ENCODE measurements at regions not wholly inside any gene's neighbourhood (a gene's known extent, or its start where the extent isn't known, plus 50 kb on each side); places are given as distances from the start of the nearest gene placed in this dataset.

- DNase-seq (ENCODE audit: low read depth) = no peak
Observed at GRCh38 chr13:67821606-67822005, 591.5 kb upstream of the PCDH9 start.

GRCh38 chr13:67806796-67807195 lies 576.7 kb upstream of the PCDH9 start:
- no peak for DNase-seq (ENCODE audit: low read depth)

- no peak for DNase-seq (ENCODE audit: low read depth)
Observed at GRCh38 chr13:67803118-67803517, 573.0 kb upstream of the PCDH9 start.

GRCh38 chr13:67792151-67792676 lies 562.1 kb upstream of the PCDH9 start:
- DNase-seq (ENCODE audit: low read depth) = no peak

- DNase-seq (ENCODE audit: low read depth) = no peak
Observed at GRCh38 chr13:67791047-67791446, 560.9 kb upstream of the PCDH9 start.

GRCh38 chr13:67776151-67776550 lies 546.0 kb upstream of the PCDH9 start:
- DNase-seq (ENCODE audit: low read depth) = no peak

- no peak for DNase-seq (ENCODE audit: low read depth)
Observed at GRCh38 chr13:67775359-67775758, 545.2 kb upstream of the PCDH9 start.

GRCh38 chr13:67772807-67773453 lies 542.8 kb upstream of the PCDH9 start:
- no peak for DNase-seq (ENCODE audit: low read depth)

GRCh38 chr13:67771106-67771505 lies 541.0 kb upstream of the PCDH9 start:
- no peak for DNase-seq (ENCODE audit: low read depth)

GRCh38 chr13:67769987-67770341 lies 539.8 kb upstream of the PCDH9 start:
- DNase-seq (ENCODE audit: low read depth) = no peak

- no peak for DNase-seq (ENCODE audit: low read depth)
Observed at GRCh38 chr13:67769063-67769986, 539.2 kb upstream of the PCDH9 start.

GRCh38 chr13:67763984-67764383 lies 533.8 kb upstream of the PCDH9 start:
- no peak for DNase-seq (ENCODE audit: low read depth)

GRCh38 chr13:67763384-67763783 lies 533.2 kb upstream of the PCDH9 start:
- DNase-seq (ENCODE audit: low read depth) = no peak

GRCh38 chr13:67758975-67759374 lies 528.8 kb upstream of the PCDH9 start:
- DNase-seq (ENCODE audit: low read depth) = no peak

- DNase-seq (ENCODE audit: low read depth) = no peak
Observed at GRCh38 chr13:67754012-67754411, 523.9 kb upstream of the PCDH9 start.

GRCh38 chr13:67752759-67753158 lies 522.6 kb upstream of the PCDH9 start:
- no peak for DNase-seq (ENCODE audit: low read depth)

- DNase-seq (ENCODE audit: low read depth) = no peak
Observed at GRCh38 chr13:67742478-67742877, 512.3 kb upstream of the PCDH9 start.

GRCh38 chr13:67740871-67741535 lies 510.9 kb upstream of the PCDH9 start:
- DNase-seq (ENCODE audit: low read depth) = no peak

- no peak for DNase-seq (ENCODE audit: low read depth)
Observed at GRCh38 chr13:67736646-67737420, 506.7 kb upstream of the PCDH9 start.

GRCh38 chr13:67735651-67736050 lies 505.5 kb upstream of the PCDH9 start:
- no peak for DNase-seq (ENCODE audit: low read depth)

GRCh38 chr13:67726979-67727378 lies 496.8 kb upstream of the PCDH9 start:
- no peak for DNase-seq (ENCODE audit: low read depth)

GRCh38 chr13:67725999-67726398 lies 495.9 kb upstream of the PCDH9 start:
- DNase-seq (ENCODE audit: low read depth) = no peak
